ENCODE measurements at regions not wholly inside any gene's neighbourhood (a gene's known extent, or its start where the extent isn't known, plus 50 kb on each side); places are given as distances from the start of the nearest gene placed in this dataset.

DNA sequence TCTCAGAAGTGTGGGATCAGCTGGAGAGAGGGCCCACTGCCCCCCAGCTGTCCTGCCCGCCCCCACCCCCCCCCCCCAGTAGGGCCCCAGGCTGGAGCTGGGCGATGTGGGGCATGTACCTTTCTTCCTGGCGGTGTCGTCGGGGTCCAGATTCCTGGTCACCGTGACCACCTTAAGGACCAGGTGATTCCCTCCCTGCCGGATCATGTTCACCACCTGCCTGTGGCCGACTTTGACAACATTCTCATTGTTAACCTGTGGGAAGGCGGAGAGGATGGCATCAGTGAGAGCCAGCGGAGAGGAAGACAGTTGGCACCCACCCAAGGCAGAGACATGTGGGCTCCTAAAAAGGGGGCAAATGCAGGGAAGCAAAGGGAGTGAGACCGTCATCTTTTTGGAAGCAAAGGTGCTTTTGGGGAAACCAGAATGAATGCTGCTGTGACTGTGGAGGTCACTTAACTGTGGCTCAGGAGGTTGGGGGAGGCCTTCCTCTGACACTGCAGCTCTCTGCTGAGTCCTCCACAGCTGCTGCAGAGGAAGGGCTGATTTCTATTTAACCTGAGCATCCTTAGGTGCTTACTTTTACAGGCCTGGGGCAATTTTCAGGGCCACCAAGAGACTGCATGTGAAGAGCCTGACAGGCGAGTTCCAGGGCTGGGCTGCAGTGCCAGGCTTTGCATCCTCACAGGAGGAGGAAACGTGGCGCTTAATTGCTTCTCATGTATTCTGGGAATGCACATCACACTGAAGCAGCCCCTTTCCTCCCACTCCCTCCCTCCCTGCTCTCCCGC is 104.5 kb downstream of the CTTN start:
- TF ChIP-seq YY1 (IDR thresholded peaks at IDR 0.05) = no peak
- TF ChIP-seq SP1 (IDR thresholded peaks at IDR 0.05) = no peak
- TF ChIP-seq, protein P1, sequence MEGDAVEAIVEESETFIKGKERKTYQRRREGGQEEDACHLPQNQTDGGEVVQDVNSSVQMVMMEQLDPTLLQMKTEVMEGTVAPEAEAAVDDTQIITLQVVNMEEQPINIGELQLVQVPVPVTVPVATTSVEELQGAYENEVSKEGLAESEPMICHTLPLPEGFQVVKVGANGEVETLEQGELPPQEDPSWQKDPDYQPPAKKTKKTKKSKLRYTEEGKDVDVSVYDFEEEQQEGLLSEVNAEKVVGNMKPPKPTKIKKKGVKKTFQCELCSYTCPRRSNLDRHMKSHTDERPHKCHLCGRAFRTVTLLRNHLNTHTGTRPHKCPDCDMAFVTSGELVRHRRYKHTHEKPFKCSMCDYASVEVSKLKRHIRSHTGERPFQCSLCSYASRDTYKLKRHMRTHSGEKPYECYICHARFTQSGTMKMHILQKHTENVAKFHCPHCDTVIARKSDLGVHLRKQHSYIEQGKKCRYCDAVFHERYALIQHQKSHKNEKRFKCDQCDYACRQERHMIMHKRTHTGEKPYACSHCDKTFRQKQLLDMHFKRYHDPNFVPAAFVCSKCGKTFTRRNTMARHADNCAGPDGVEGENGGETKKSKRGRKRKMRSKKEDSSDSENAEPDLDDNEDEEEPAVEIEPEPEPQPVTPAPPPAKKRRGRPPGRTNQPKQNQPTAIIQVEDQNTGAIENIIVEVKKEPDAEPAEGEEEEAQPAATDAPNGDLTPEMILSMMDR (IDR thresholded peaks at IDR 0.05; ENCODE audit: low read depth, low read length, missing input control) = no peak
- TF ChIP-seq REST (IDR thresholded peaks at IDR 0.05) = no peak
- TF ChIP-seq MAX (IDR thresholded peaks at IDR 0.05) = no peak
- TF ChIP-seq ATF3 (IDR thresholded peaks at IDR 0.05) = no peak
- no peak for TF ChIP-seq GABPA (IDR thresholded peaks at IDR 0.05 in 1 of 2, conservative IDR thresholded peaks at IDR 0.05 in 1 of 2)
- TF ChIP-seq EGR1 (IDR thresholded peaks at IDR 0.05; ENCODE audit: low read depth in 2 of 2) = no peak

Data from liver (tissue), 3 donors.